Stimulated activated CD4-positive, alpha-beta T cell treated with anti-CD3 and anti-CD28 coated beads, Interleukin-1b, Interleukin-23, amount 100 ng/mL, for 4 hours (primary cell): ENCODE measurements at regions not wholly inside any gene's neighbourhood (a gene's known extent, or its start where the extent isn't known, plus 50 kb on each side); places are given as distances from the start of the nearest gene placed in this dataset.

ENCODE experiments used
- DNase-seq, 2 donors: peaks; one replicate each; pipeline ENCODE4 v3.0.0-alpha.2; 2020; ENCODE audit warnings: low read depth in 2 of 2

DNA sequence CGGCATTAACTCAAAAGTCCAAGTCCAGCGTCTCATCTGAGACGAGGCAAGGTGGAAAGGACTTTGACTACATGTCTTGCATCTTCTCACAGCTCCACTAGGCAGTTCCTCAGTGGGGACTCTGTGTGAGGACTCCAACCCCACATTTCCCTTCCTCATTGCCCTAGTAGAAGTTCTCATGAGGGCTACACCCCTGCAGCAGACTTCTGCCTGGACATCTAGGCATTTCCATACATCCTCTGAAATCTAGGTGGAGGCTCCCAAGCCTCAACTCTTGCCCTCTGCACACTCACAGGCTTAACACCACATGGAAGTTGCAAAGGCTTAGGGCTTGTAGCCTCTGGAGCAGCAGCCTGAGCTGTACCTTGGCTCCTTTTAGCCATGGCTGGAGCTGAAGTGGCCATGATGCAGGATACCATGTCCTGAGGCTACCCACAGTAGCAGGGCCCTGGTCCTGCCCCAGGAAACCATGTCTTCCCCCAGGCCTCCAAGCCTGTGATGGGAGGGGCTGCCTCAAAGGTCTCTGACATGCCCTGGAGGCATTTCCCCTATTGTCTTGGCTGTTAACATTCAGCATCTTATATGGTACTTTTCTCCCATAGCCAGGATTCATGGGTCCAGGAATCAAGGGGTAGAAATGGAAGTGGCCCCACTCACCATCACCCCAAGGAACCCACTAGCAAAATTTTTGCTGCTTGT is 194.6 kb upstream of the KCNG1 start:
- DNase-seq = no peak

DNA sequence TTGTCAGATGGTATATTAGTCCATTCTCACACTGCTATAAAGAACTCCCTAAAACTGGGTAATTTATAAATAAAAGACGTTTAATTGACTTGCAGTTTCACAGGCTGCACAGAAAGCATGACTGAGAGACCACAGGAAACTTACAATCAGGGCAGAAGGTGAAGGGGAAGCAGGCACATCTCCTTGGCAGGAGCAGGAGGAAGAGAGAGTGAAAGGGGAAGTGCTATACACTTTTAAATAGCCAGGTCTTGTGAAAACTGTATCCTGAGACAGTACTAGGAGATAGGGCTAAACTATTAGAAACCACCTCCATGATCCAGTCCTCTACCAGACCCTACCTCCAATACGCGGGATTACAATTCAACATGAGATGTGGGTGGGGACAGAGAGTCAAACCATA is 193.9 kb upstream of the KCNG1 start:
- DNase-seq = no peak

DNA sequence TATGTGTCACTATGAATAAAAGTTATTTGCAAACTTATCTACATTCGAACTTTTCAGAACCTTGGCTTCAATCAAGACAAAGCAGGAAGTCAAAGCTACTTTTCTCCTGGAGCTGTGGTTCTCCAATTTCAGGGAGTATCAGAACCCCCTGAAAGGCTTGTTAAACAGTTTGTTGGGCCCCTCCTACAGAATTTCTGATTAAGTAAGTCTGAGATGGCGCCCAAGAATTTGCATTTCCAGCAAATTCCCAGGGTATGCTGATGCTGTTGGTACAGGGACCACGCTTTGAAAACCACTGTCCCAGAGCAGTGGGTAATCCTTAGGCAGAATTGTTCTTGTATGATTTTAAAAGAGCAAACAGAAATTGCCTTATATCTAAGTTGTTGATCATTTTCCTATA is 189.9 kb upstream of the KCNG1 start:
- DNase-seq = no peak

DNA sequence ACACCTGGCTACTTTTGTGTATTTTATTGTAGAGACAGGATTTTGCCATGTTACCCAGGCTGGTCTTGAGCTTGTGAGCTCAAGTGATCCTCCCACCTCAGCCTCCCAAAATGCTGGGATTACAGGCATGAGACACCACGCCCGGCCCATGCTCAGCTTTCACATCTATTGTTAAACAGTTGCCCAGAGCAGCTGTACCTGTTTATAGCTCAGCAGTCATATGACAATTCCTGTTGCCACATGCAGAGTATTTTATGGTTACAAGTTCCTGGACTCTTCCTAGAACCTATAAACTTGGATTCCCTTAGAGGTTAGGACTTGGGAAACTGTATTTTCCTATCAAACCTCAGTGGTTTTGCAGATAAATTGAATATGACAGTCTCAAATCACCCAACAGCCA is 188.3 kb upstream of the KCNG1 start:
- no peak for DNase-seq

DNA sequence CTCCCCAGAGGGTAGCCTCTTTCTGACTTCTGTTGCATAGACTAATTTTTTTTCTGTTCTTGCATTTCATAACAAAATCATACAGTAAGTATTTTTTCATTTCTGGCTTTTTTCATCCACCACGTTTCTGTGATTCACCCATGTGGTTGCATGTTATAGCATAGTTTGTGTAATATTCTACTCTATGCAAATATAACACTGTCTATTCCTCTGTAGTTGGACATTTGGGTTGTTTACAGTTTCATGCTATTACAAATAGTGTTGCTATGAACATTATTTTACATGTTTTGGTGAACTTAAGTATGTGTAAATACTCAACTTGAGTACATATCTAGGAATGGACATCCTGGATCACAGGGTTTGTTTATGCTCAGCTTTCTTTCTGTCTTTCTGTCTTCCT is 187.2 kb upstream of the KCNG1 start:
- DNase-seq = no peak

DNA sequence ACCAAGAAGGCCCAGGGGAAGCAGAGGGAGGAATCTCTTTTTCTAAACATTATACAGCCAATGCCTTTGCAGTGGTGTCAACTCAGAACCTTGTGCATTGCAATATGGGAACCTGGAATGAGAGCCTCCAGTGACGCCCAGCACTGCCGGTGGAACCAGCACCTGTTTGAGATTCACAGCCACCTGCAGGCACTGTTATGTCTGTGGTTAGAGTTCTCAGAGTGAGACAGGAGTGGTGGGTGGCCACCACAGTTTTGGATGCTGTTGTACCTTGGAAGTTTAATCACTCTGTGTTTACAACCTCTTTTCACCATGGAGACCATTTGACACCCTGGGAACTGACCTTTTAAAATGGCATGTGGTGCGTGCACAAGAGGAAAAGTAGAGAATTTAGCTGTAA is 185.3 kb upstream of the KCNG1 start:
- DNase-seq = no peak

DNA sequence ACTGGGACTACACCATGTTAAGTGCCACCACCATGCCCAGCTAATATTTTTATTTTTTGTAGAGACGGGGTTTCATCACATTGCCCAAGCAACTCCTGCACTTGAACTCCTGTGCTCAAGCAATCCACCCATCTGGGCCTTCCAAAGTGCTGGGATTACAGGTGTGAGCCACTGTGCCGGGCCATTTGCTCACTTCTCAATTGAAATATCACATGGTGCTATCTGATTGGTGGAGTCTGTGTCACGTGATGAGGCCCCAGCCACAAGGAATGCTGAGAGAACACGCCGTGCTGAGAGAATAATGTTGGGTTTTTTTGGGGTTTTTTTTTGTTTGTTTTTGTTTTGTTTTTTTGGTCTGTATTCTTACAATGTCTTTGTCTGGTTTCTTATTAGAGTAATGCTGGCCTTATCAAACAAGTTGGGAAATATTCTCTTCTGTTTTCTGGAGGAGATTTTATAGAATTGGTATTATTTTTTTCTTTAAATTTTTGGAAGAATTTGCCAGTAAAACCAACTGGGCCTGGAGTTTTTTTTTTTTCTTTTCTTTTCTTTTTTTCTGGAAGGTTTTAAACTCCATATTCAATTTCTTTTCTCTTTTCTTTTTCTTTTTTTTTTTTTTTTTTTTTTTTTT is 183.2 kb upstream of the KCNG1 start:
- no peak for DNase-seq

DNA sequence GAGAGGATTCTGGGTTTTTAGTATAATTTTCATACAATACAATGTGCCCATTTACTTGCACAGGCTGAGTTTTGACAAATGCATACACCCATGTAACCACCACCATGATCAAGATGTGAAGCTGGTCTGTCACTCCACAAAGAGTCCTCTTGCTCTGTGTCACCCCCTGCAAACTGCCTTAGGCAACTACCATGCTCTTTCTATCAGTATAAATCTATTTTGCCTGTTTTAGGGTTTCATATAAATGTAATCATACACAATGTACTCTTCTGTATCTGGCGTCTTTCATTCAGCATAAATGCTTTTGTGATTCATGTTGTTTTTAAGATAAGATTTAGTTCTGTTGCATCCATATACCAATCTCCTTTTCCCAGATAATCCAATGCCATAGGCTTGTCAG is 181.9 kb upstream of the KCNG1 start:
- DNase-seq = no peak

DNA sequence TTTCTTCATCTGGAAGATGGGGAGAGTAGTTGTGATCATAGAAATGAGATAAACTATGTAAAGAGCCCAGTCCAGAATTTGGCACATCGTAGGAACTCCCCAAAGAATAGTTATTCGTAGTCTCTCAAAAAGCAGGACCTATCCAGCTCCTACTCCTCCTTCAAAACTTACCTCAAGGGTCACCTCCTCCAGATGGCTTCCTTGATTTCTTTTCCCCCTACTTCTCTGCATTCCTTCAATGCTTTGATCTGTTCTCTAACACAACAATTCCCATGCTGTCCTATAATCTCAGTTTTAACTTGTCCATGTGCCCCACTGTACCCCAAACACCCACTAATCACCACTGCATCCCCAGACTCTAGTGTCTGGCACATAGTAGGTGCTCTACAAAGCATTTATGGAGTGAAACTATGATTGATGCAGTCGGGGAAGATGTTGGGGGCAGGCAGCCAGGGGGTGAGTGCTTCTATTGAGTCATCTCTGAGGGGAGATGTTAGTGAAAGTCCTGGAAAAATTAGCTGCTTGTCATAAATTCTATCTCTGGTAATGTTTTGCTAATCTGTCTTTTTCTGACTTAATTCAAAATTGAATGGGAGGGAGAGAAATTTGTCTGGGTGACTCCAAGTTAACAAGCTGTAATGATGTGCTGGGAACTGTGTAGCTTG is 181.3 kb upstream of the KCNG1 start:
- no peak for DNase-seq

DNA sequence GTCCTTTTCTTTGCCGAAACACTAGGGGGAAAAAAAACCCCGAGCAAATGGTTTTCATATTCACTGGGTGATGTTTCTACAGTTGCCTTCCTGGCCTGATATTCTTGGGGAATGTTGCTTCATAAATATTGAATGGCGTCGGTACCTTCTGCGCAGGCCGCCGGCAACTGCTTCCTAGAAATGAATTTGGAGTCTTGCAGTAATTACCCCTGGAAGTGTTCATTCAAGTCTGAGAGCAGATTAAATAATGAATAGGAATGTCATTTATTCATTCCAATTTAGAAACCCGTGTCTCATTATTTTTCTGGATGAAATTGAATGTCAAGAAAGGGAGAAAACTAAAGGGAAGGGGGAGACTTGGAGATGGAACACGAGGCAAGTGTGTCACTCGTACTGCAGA is 179.4 kb upstream of the KCNG1 start:
- DNase-seq = no peak

DNA sequence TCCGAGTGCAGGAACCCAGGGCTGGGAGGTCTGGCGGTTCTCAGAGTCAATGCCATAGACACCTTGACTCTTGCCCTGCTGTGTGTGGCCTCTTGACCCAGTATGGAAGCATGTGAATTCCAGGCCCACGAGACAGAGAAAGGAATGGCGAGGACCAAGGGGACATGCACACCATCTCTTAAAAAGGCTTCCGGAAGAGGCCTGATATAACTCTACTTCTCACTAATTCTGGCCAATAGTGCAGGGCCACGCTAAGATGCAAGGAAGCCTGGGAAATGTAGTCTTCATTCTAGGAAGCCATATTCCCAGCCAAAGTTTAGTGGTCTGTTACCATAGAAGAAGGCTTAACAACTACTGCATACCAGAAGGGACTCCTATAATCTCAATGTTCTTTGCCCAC is 177.0 kb upstream of the KCNG1 start:
- DNase-seq = no peak

DNA sequence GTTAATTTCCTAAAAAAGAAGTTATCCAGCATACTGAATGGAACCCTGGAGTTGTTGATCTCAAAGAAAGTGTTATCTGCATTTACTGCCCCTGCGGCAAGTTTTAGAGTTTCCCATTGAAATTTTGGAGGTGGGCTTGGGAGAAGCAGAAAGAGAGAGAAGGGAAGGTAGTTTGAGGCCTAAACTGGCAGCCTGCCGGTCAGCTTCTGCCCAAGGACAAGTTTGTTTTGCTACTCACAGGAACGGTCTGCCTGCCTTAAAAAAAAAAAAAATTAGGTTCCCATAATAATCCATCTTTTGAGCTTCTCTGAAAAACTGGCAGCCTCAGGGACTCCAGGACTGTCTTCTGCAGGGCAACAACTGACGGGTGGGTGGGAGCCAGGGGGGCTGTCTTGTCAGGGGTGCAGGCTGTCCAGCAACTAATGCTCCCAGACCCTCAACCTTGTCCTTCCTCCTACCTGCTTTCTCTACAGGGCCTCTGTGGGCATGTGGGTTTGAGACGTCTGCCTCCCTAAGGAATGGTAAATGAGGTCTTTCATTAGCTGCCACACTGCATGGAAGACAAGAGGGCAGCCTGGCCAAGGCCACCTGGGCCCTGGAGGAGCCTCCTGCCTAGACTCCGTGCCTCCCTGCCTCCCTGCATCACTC is 176.1 kb upstream of the KCNG1 start:
- DNase-seq = no peak

DNA sequence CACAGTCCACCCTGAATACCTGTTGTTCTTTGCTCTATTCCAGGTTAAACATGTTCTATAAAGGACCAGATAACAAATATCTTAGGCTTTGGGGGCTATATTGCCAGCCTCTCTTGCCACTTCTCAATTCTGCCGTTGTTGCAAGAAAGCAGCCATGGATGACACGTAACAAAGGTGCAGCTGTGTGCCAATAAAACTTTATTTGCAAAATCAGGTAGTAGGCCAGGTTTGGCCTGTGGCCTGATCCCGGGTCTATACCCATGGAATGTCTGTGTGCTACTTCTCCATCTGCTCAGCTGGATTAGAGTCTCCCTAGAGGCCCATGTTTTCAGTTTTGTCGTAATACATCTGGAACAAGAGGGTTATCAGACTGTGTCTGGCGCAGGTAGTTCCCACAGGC is 175.3 kb upstream of the KCNG1 start:
- DNase-seq = no peak

DNA sequence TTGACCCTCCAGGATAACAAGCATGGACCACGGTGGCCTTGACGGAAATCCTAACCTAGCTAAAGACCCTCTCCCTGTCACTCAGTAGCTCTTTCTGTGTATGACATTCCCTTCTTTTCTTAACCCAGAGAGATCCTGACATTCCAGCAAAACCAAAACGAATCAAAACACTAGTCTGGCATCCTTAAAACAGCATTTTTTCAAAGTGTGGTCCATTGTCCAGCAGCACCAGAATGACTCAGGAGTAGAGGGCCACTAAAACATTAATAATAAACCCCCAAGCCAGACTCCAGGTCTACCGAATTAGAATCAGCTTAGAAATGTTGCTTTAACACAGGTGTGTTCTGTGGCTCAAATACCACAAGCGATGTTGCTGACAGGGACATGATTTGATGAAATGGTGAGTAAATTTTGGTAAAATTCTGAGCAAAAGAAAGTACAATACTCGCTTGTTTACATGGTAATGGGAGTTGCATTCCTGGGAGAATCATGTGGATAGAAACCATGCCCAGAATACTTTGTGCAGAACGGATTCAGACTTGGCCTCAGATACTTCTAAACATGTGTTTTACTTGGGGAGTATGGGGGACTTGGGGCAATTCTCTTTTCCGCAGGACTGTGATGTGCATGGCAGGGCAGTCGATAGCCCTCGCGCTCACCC is 174.2 kb upstream of the KCNG1 start:
- no peak for DNase-seq

DNA sequence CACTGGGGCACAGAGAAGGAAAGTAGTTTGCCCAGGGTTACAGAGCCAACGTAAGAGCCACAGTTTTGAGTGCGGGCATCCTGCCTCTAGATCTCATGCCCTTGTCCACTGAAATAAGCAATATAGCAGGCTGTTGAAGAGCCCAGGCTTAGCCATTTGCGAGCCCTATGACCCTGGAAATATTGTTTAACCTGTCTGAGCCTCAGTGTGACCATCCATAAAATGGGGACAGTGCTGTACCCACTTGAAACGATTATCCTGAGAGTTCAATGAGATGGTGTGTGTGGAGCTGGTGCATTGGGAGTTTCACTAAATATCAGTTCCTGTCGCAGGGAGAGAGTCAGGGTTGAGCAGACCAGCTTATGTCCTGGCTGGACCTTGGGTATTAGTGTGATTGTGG is 173.1 kb upstream of the KCNG1 start:
- DNase-seq = no peak

DNA sequence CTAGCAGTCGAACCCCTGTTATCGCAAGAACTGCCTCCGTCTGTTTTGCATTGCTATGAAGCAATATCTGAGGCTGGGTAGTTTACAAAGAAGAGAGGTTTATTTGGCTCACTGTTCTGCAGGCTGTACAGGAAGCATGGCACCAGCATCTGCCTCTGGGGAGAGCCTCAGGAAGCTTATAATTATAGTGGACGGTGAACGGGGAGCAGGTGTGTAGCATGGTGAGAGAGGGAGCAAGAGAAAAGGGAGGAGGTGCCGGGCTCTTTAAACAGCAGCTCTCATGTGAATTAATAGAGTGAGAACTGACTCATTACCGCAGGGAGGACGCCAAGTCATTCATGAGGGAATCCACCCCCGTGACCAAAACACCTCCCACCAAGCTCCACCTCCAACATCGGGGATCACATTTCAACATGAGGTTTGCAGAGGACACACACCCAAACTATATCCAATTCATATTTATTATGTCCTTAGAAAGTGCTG is 172.6 kb upstream of the KCNG1 start:
- no peak for DNase-seq

DNA sequence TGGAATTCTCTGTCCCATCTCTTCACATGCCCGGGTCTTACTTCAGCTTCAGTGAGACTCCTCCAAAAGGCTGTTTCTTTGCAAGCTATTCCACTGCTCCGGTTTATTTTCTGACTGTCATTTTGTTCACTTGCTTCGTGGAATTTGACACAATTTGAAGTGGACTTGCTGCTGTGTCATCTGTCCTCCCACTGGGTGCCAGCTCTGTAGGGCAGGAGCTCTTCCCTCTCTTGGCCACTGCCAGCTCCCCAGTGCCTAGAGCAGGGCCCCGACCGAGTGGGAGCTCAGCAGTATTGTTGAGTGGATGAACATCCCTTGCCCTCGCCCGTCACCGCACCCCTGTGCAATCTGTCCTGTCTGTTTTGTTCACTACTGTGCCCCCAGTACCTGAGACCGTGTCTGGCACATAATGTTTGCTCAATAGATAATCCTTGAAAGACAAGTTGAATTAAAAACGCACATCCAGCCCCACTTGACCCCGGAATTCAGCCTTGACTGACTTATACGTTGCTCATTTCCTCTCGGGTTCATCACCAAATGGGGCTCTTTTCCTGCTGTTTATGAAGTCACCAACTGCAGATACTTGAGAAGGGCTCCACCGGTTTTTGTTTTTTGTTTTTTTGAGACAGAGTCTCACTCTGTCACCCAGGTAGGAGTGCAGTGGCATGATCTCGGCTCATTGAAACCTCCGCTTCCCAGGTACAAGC is 170.3 kb upstream of the KCNG1 start:
- DNase-seq = no peak

DNA sequence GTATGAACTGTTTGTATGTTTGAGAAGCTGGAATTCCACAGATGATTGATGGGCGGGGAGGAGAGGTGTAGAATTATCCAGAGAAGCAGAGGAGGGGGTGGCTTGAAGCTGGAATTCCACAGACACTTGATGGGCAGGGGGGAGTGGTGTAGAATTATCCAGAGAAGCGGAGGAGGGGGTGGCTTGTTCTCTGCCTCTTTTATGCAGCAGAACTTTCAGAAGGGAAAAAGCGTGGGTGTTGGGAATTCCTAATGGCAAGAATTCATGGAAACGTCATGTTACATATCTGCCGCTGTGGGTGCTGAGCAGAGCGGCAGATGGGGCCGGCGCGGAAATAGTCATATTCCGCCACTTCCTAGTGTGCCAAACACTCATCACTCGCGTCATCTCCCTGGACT is 167.9 kb upstream of the KCNG1 start:
- no peak for DNase-seq

DNA sequence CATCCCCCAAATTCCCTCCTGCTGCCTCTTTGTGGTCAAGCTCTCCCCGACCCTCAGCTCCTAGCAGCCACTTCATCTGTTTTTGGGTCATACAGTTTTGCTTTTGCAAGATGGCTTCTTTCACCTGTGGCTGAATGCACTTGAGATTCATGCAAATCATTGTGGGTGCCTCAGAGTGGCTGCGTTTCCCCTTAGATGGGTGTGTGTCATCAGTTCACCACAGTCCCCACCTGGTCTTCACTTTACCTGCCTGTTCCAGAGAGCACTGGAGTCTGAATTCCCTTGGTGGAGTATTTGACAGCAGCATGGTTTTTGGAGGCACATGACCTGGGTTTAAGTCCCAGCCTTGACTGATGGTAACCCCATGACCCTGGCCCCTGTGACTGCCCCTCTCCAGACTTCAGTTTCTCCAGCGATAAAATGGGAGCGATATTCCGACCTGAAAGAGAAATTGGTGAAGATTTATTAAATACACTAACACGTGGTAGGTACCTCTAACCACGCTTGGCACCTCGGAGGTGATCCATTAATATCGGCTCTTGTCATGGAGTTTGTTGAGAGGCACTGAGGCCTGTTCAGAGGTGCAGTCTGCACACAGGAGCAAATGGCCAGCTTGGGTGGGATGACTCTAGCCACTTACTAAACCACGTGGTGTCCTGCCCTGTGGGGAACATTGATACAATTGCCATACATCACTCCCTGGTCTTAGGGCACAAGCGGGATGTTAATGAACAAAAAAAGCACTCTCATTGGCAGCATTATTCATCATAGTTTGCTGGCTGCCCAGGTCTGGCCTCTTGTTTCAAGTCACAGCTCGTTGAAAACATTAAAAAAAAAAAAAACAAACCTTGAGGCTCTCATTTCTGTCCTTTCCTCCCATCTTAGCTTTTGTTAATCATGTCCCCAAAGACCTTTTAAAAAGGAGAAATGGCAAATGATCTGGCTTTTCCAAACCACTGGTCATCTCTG is 167.2 kb upstream of the KCNG1 start:
- DNase-seq = no peak

DNA sequence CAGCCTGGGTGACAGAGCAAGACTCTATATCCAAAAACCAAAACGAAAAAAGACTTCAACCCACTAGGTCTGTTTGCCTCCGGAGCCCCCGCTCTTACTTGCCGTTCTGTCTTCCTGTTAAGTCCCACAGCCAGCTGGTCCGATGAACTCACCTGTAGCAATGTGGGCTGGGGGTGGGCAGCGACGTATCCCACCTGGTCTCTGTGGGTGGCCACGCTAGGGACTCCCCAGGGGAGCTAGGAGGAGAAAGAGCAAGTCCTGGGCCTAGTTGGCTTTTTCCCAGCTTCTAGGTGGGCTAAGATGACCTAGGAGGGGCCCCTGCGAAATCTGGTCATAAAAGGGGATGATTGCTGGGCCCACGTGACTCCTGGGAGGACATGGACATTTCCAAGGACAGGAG is 166.0 kb upstream of the KCNG1 start:
- DNase-seq = no peak
